A673 (cell line): ENCODE measurements at regions not wholly inside any gene's neighbourhood (a gene's known extent, or its start where the extent isn't known, plus 50 kb on each side); places are given as distances from the start of the nearest gene placed in this dataset.

ENCODE experiments used
- BruUV-seq: library from RNA; stranded (reverse); fragments of 400-500 nt; replicated peaks from 2 replicates; lab custom pipeline; 2021; lab: Mats Ljungman, UMichigan
- CTCF ChIA-PET: fragments of 300-600 bp; sonication (Branson Sonifier 250); formaldehyde crosslinking; loops from one replicate; lab custom pipeline; 2022; ENCODE audit warnings: antibody characterized with exemption; lab: Charles Lee
- POLR2A ChIA-PET: fragments of 300-600 bp; sonication (Branson Sonifier 250); formaldehyde crosslinking; loops from one replicate; lab custom pipeline; 2022; ENCODE audit warnings: antibody characterized with exemption; ENCODE audit not compliant: low non-redundant PET; lab: Charles Lee
- DNase-seq: peaks from one replicate; pipeline ENCODE4 v3.0.0-alpha.2; 2015; ENCODE audit warnings: low spot score
- H3K27ac ChIP-seq: fragments of 200-600 bp; sonication (generic); 2 replicates; pipeline ENCODE4 v1.5.1; 2016; ENCODE audit warnings: mixed run types, low read depth, mild to moderate bottlenecking, mixed read lengths, antibody characterized with exemption, low read length; ENCODE audit not compliant: poor library complexity, severe bottlenecking
- H3K27me3 ChIP-seq: fragments of 200-600 bp; sonication (generic); replicated peaks from 2 replicates; pipeline ENCODE4 v1.6.1; 2017; ENCODE audit warnings: mixed run types, low read depth, mild to moderate bottlenecking, mixed read lengths, antibody characterized with exemption, low read length; ENCODE audit not compliant: insufficient read depth, poor library complexity
- H3K36me3 ChIP-seq: fragments of 200-600 bp; sonication (generic); 2 replicates; pipeline ENCODE4 v1.6.1; 2016; ENCODE audit warnings: mixed run types, mild to moderate bottlenecking, mixed read lengths, antibody characterized with exemption, low read length; ENCODE audit not compliant: insufficient read depth, poor library complexity, severe bottlenecking
- H3K4me1 ChIP-seq: fragments of 200-600 bp; sonication (generic); 2 replicates; pipeline ENCODE4 v1.6.1; 2017; ENCODE audit warnings: mixed run types, mild to moderate bottlenecking, mixed read lengths, antibody characterized with exemption, low read length; ENCODE audit not compliant: insufficient read depth, poor library complexity, severe bottlenecking
- H3K4me3 ChIP-seq: fragments of 200-600 bp; sonication (generic); 2 replicates; pipeline ENCODE4 v1.5.1; 2016; ENCODE audit warnings: low read depth, mixed run types, mild to moderate bottlenecking, mixed read lengths, low read length; ENCODE audit not compliant: poor library complexity, severe bottlenecking
- H3K9me3 ChIP-seq: fragments of 200-600 bp; sonication (generic); 2 replicates; pipeline ENCODE4 v1.6.1; 2016; ENCODE audit warnings: mixed run types, low read depth, mild to moderate bottlenecking, mixed read lengths, antibody characterized with exemption, low read length; ENCODE audit not compliant: poor library complexity, severe bottlenecking
- CTCF ChIP-seq: fragments of 300-800, 200-600 bp; sonication (generic); conservative IDR thresholded peaks from 2 replicates; pipeline ENCODE4 v1.5.1; 2017; ENCODE audit warnings: low read depth, mild to moderate bottlenecking, antibody characterized with exemption, low read length, moderate library complexity, mixed read lengths
- EZH2 ChIP-seq: fragments of 200-600 bp; sonication (generic); IDR thresholded peaks from 2 replicates; pipeline ENCODE4 v1.6.1; 2017; ENCODE audit warnings: borderline replicate concordance, low read depth, mild to moderate bottlenecking, mixed read lengths, antibody characterized with exemption, low read length; ENCODE audit not compliant: poor library complexity, severe bottlenecking
- intact Hi-C: fragments of 100-400 bp; cut with micrococcal nuclease; formaldehyde crosslinking; loops from one replicate; pipeline ENCODE4 v1.10.0; 2022; ENCODE audit not compliant: unreplicated experiment

GRCh38 chr6:4478098-4478497, 298.1 kb upstream of the CDYL start:
- ChIA-PET POLR2A (no interaction called here), CTCF (no interaction called here)
- BruUV-seq: no TSS peak
- TF ChIP-seq EZH2 (no peak), CTCF (no peak)
- Histone ChIP-seq H3K4me1 (no peaks in the 10 kb centered on the region), H3K27me3 (peaks cover 12% of the 10 kb centered on the region), H3K4me3 (no peak overlapping the region), H3K36me3 (no peaks in the 10 kb centered on the region), H3K9me3 (no peaks in the 10 kb centered on the region), H3K27ac (no peak overlapping the region)
- DNase-seq: no peak
- intact Hi-C loops: no loop called here

GRCh38 chr6:4474810-4475209, 301.4 kb upstream of the CDYL start:
- no peak for DNase-seq
- H3K4me3 ChIP-seq: no peak overlapping the region
- H3K27me3 ChIP-seq: peaks cover 12% of the 10 kb centered on the region
- TF ChIP-seq EZH2 (no peak), CTCF (no peak)
- intact Hi-C loops: no loop called here
- H3K4me1 ChIP-seq: no peaks in the 10 kb centered on the region
- peaks cover 5% of the 10 kb centered on the region for H3K9me3 ChIP-seq
- ChIA-PET POLR2A (no interaction called here), CTCF (no interaction called here)
- BruUV-seq: no TSS peak
- H3K36me3 ChIP-seq: no peaks in the 10 kb centered on the region
- no peak overlapping the region for H3K27ac ChIP-seq

DNA sequence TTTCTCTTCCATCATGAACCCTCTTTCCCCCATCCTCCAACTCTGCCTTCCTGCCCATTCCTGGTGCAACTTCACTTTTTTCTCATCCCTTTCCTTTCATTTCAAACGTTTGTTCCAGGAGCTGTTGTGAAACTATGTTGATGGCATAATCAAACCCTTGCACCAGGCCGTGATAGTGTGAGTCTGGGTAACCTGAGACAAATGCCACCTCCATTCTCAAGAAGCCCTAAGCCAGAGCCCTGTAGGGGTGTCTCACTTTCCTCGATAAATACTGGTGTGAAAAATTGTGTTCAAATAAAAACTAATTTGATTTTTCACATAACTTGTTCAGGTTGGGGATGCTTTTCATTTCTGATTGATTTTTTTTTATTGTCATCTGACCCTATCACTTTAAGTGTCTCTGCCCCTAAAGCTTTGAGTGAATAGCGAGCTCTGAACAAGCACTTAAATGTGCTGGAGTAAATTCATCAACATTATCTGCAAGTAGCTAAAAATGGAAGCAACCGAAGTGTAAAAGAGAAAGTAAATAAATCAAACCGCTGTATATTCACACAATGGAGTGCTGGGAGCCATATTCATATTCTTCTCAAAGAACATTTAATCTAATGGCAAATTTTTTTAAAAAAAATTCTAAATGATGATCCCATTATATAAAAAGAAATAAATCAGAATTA, 303.1 kb upstream of the CDYL start:
- Histone ChIP-seq H3K27ac (no peak overlapping the region), H3K36me3 (no peaks in the 10 kb centered on the region), H3K4me1 (no peaks in the 10 kb centered on the region), H3K27me3 (peaks cover 7% of the 10 kb centered on the region), H3K9me3 (peaks cover 5% of the 10 kb centered on the region), H3K4me3 (no peak overlapping the region)
- TF ChIP-seq EZH2 (no peak), CTCF (no peak)
- ChIA-PET CTCF (no interaction called here), POLR2A (no interaction called here)
- no peak for DNase-seq
- no TSS peak for BruUV-seq
- intact Hi-C loops: no loop called here
